Muscle of leg (tissue), 3 donors: ENCODE measurements at regions not wholly inside any gene's neighbourhood (a gene's known extent, or its start where the extent isn't known, plus 50 kb on each side); places are given as distances from the start of the nearest gene placed in this dataset.
A peak's percentile ranks its signal among the peaks of the same experiment; 100 is the strongest.
"Not testable (repeated sequence)": the region's sequence is repeated elsewhere in the genome, so short reads cannot be mapped to it uniquely, and the experiment has no call there.

ENCODE experiments used
- DNase-seq: peaks from one replicate; pipeline ENCODE4 v3.0.0; 2013
- H3K27ac ChIP-seq: one replicate; pipeline ENCODE4 v1.5.1; 2013; ENCODE audit warnings: mild to moderate bottlenecking, low read length, control low read depth
- H3K27me3 ChIP-seq: one replicate; pipeline ENCODE4 v1.6.1; 2013; ENCODE audit warnings: low read length; ENCODE audit not compliant: control insufficient read depth, insufficient read depth
- H3K36me3 ChIP-seq: one replicate; pipeline ENCODE4 v1.6.1; 2013; ENCODE audit warnings: low read length; ENCODE audit not compliant: control insufficient read depth, insufficient read depth
- H3K4me1 ChIP-seq: one replicate; pipeline ENCODE4 v1.6.1; 2013; ENCODE audit warnings: low read length; ENCODE audit not compliant: control insufficient read depth, insufficient read depth
- H3K4me3 ChIP-seq: one replicate; pipeline ENCODE4 v1.5.1; 2013; ENCODE audit warnings: low read length, control low read depth
- H3K9me3 ChIP-seq: replicated peaks from 2 replicates; pipeline ENCODE4 v1.6.1; 2013; ENCODE audit warnings: low read depth, low read length; ENCODE audit not compliant: control insufficient read depth
- WGBS: methylation state at CpG from one replicate; pipeline ENCODE4 v1.1.5; 2013; ENCODE audit warnings: missing lambda C conversion rate; ENCODE audit not compliant: insufficient coverage; 5-methylcytosine and 5-hydroxymethylcytosine counted together

DNA sequence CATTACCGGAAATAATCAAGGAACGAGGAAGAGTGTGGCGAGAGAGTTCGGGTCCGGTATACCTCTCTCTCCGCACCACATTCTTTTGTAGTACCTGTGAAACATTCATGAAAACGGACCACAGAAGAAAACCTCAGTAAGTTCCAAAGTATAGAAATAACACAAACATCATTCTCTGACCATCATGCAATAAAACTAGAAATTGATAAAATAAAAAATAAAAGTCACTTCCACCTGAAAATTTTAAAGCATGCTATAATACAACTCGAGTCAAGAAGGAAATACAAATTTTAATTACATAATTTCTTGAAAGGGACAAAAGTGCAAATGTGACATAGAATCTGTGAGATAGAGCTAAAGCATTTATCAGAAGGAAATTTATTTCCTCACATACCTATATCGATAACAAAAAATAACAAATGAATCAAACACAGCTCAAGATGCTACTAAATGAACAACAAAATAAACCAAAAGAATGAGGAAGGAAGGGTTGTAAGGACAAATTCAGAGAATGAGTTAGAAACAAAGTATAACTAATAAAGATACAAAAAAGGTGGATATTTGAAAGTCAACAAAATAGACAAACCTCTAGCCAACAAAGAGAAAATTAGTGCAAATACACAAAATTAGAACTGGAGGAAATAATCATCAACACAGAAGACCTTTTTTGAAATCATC is 84.2 kb downstream of the TRIM27 start:
- no peaks in the 10 kb centered on the region for H3K36me3 ChIP-seq
- H3K9me3 ChIP-seq, result no peaks in the 10 kb centered on the region
- no peak for DNase-seq
- peaks cover 24% of the 10 kb centered on the region for H3K27me3 ChIP-seq
- H3K4me1 ChIP-seq, result no peaks in the 10 kb centered on the region
- no peak overlapping the region for H3K27ac ChIP-seq
- WGBS, result no CpG with 5 or more reads among the region's 9 CpGs
- peak overlapping the region; percentile 86 for H3K4me3 ChIP-seq

DNA sequence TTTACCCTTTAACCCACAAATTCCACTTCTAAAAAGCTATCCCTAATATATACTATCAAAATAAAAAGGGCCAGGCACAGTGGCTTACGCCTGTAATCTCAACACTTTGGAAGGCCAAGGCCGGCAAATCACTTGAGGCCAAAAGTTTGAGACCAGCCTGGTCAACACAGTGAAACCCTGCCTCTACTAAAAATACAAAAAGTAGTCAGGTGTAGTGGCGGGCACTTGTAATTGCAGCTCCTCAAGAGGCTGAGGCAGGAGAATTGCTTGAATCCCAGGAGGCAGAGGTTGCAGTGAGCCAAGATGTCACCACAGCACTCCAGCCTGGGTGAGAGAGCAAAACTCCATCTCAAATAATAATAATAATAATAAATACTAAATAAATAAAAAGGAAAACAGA is 82.5 kb downstream of the TRIM27 start:
- H3K27me3 ChIP-seq, result peaks cover 23% of the 10 kb centered on the region
- H3K36me3 ChIP-seq, result no peaks in the 10 kb centered on the region
- DNase-seq, result no peak
- no CpG with 5 or more reads among the region's 3 CpGs for WGBS
- H3K27ac ChIP-seq, result no peak overlapping the region
- H3K9me3 ChIP-seq, result no peaks in the 10 kb centered on the region
- no peak overlapping the region for H3K4me3 ChIP-seq
- no peaks in the 10 kb centered on the region for H3K4me1 ChIP-seq

DNA sequence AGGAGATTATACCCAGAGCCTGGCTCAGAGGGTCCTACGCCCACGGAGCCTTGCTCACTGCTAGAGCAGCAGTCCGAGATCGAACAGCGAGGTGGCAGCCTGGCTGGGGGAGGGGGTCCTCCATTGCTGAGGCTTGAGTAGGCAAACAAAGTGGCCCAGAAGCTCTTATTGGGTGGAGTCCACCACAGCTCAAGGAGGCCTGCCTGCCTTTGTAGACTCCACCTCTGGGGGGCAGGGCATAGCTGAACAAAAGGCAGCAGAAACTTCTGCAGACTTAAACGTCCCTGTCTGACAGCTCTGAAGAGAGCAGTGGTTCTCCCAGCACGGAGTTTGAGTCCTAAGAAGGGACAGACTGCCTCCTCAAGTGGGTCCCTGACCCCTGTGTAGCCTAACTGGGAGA is 75.0 kb downstream of the TRIM27 start:
- H3K36me3 ChIP-seq, H3K27ac ChIP-seq, H3K9me3 ChIP-seq, H3K4me3 ChIP-seq, DNase-seq, H3K4me1 ChIP-seq: not testable (repeated sequence)
- 74% methylated on average over 7 of the region's 7 CpGs for WGBS
- H3K27me3 ChIP-seq, result peaks cover 11% of the 10 kb centered on the region
